Stimulated activated CD4-positive, alpha-beta T cell treated with anti-CD3 and anti-CD28 coated beads, Interleukin-4, amount 100 ng/mL, for 4 hours (primary cell): ENCODE measurements at regions not wholly inside any gene's neighbourhood (a gene's known extent, or its start where the extent isn't known, plus 50 kb on each side); places are given as distances from the start of the nearest gene placed in this dataset.
"Not testable (repeated sequence)": the region's sequence is repeated elsewhere in the genome, so short reads cannot be mapped to it uniquely, and the experiment has no call there.

Experiments used
- DNase-seq, 2 experiments: peaks; one replicate each; pipeline ENCODE4 v3.0.0-alpha.2; 2020

- no peak for DNase-seq
Observed at GRCh38 chr1:8166406-8166805, 140.3 kb upstream of the ERRFI1 start.

GRCh38 chr1:8165595-8166360, 139.7 kb upstream of the ERRFI1 start:
- DNase-seq: no peak

- DNase-seq: no peak
Observed at GRCh38 chr1:8164670-8165069, 138.6 kb upstream of the ERRFI1 start.

GRCh38 chr1:8163039-8163438, 136.9 kb upstream of the ERRFI1 start:
- no peak for DNase-seq

GRCh38 chr1:8162168-8162567, 136.1 kb upstream of the ERRFI1 start:
- no peak for DNase-seq

- no peak for DNase-seq
Observed at GRCh38 chr1:8161546-8162105, 135.5 kb upstream of the ERRFI1 start.

- no peak for DNase-seq
Observed at GRCh38 chr1:8159470-8160024, 133.4 kb upstream of the ERRFI1 start.

- DNase-seq: no peak
Observed at GRCh38 chr1:8158995-8159394, 132.9 kb upstream of the ERRFI1 start.

- no peak for DNase-seq
Observed at GRCh38 chr1:8157765-8158164, 131.7 kb upstream of the ERRFI1 start.

- no peak for DNase-seq
Observed at GRCh38 chr1:8155528-8156186, 129.5 kb upstream of the ERRFI1 start.

GRCh38 chr1:8154621-8155052, 128.5 kb upstream of the ERRFI1 start:
- no peak for DNase-seq

- no peak for DNase-seq
Observed at GRCh38 chr1:8153961-8154360, 127.9 kb upstream of the ERRFI1 start.

GRCh38 chr1:8152731-8153702, 126.9 kb upstream of the ERRFI1 start:
- peak in 1 of 2 experiments; percentile 10 for DNase-seq

GRCh38 chr1:8151647-8152046, 125.5 kb upstream of the ERRFI1 start:
- DNase-seq: no peak

- not testable (repeated sequence) for DNase-seq
Observed at GRCh38 chr1:8149756-8150155, 123.6 kb upstream of the ERRFI1 start.

- DNase-seq: no peak
Observed at GRCh38 chr1:8147956-8148355, 121.8 kb upstream of the ERRFI1 start.

GRCh38 chr1:8146257-8146855, 120.2 kb upstream of the ERRFI1 start:
- no peak for DNase-seq

- no peak for DNase-seq
Observed at GRCh38 chr1:8145545-8146202, 119.6 kb upstream of the ERRFI1 start.

GRCh38 chr1:8144323-8144722, 118.2 kb upstream of the ERRFI1 start:
- DNase-seq: no peak

GRCh38 chr1:8142955-8143629, 117.0 kb upstream of the ERRFI1 start:
- DNase-seq: no peak

GRCh38 chr1:8139941-8140340, 113.8 kb upstream of the ERRFI1 start:
- DNase-seq: no peak
